Kidney (tissue), 13 donors: ENCODE measurements at regions not wholly inside any gene's neighbourhood (a gene's known extent, or its start where the extent isn't known, plus 50 kb on each side); places are given as distances from the start of the nearest gene placed in this dataset.

Experiments used
- DNase-seq, 5 donors: peaks; one replicate each; pipeline ENCODE4 v3.0.0-alpha.2; 2013 to 2020
- FAIRE-seq: peaks from 2 replicates; lab custom pipeline; 2012; peaks lifted over from hg19 to GRCh38; lab: Jason Lieb, UNC
- H3K27ac ChIP-seq, 2 donors: one replicate each; pipeline ENCODE4 v1.7.0; 2013; ENCODE audit warnings: low read depth in 2 of 2, low read length in 2 of 2, inconsistent platforms in 1 of 2
- H3K27me3 ChIP-seq: one replicate; pipeline ENCODE4 v1.7.1; 2013; ENCODE audit warnings: low read length, inconsistent platforms; ENCODE audit not compliant: control insufficient read depth, insufficient read depth
- H3K36me3 ChIP-seq, 3 donors: one replicate each; pipeline versions ENCODE4 v1.7.0 to v1.7.1; 2013; ENCODE audit warnings: low read length in 3 of 3, control low read depth in 1 of 3, inconsistent platforms in 1 of 3; ENCODE audit not compliant: insufficient read depth in 3 of 3, control insufficient read depth in 2 of 3
- H3K4me1 ChIP-seq, 3 donors: one replicate each; pipeline versions ENCODE4 v1.7.0 to v1.7.1; 2013; ENCODE audit warnings: low read length in 3 of 3, inconsistent platforms in 1 of 3, low read depth in 1 of 3; ENCODE audit not compliant: control insufficient read depth in 2 of 3, insufficient read depth in 2 of 3
- H3K4me3 ChIP-seq, 3 donors: one replicate each; pipeline versions ENCODE4 v1.7.0 to v1.8.1; 2013; ENCODE audit warnings: low read length in 3 of 3, control low read depth in 1 of 3, inconsistent platforms in 1 of 3
- H3K9ac ChIP-seq, 3 donors: one replicate each; pipeline versions ENCODE4 v1.7.0 to v1.7.1; 2013; ENCODE audit warnings: low read length in 3 of 3, control low read depth in 1 of 3, inconsistent platforms in 1 of 3
- H3K9me3 ChIP-seq, 3 donors: one replicate each; pipeline versions ENCODE4 v1.7.0 to v1.7.1; 2013; ENCODE audit warnings: low read length in 3 of 3, control low read depth in 1 of 3, inconsistent platforms in 1 of 3; ENCODE audit not compliant: control insufficient read depth in 2 of 3, insufficient read depth in 1 of 3
- CTCF ChIP-seq: IDR thresholded peaks from 3 replicates; pipeline ENCODE4 v1.5.1; 2012; ENCODE audit warnings: mild to moderate bottlenecking, moderate library complexity, borderline replicate concordance; ENCODE audit not compliant: insufficient read depth; ENCODE audit errors: extremely low read depth
- intact Hi-C: fragments of 100-400 bp; cut with DNase I; formaldehyde crosslinking; loops from one replicate; pipeline ENCODE4 v1.11.1; 2022
- donor health status: control.
- donor health status: control.
- donor health status: control.
- donor health status: control.
- donor health status: control.
- donor health status: DM: yes; HTN: yes; CAD: no.
- donor health status: Normal renal cell carcinoma (clear cell type).

DNA sequence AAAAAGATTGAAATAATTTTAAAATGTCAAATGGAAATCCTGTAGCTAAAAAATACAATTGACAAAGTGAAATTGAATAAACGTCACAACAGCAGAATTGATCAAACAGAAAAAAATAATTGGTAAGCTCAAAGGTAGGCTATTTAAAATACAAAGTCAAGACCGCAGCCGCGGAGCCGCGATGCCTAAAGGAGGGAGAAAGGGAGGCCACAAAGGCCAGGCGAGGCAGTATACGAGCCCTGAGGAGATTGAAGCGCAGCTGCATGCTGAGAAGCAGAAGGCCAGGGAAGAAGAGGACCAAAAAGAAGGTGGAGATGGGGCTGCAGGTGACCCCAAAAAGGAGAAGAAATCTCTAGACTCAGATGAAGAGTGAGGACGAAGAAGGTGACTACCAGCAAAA lies 1068.5 kb upstream of the COX7C start:
- peak in 1 of 5 donors; percentile 61 for DNase-seq
- Histone ChIP-seq H3K9ac (no peak overlapping the region), H3K4me3 (no peak overlapping the region), H3K4me1 (no peaks in the 10 kb centered on the region), H3K36me3 (no peaks in the 10 kb centered on the region), H3K27ac (no peak overlapping the region), H3K9me3 (peaks cover 0 to 5% (median 0%) of the 10 kb centered on the region in 3 donors), H3K27me3 (no peaks in the 10 kb centered on the region)
- no peak for TF ChIP-seq CTCF
- intact Hi-C loops, result no loop called here
- FAIRE-seq, result no peak

GRCh38 chr5:85549836-85550599 lies 1067.7 kb upstream of the COX7C start:
- H3K27me3 ChIP-seq, result no peaks in the 10 kb centered on the region
- H3K27ac ChIP-seq, result no peak overlapping the region
- H3K4me1 ChIP-seq, result no peaks in the 10 kb centered on the region
- DNase-seq (peak in 1 of 5 donors; percentile 59), FAIRE-seq (no peak)
- H3K36me3 ChIP-seq, result no peaks in the 10 kb centered on the region
- TF ChIP-seq CTCF, result no peak
- no peak overlapping the region for H3K4me3 ChIP-seq
- intact Hi-C loops, result no loop called here
- no peak overlapping the region for H3K9ac ChIP-seq
- H3K9me3 ChIP-seq, result peaks cover 0 to 5% (median 0%) of the 10 kb centered on the region in 3 donors

DNA sequence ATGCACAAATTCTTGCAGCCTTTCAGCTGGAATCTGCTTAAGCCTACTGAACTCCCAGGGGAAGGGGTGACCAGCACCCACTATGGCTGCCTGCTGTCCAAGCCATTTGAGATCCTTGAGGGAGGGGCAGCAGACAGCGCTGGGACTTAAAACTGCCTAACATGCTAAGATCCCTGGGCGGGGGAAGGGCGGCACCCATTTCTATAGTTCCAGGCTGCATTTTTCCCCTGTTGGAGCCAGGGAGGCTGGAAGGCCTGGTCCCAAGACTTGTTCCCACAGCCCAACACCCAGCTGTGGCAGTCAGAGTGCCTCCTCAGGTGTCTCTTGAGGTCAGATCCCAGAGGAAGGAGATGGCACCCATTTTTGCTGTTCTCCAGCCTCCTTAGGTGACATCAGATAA lies 1061.3 kb upstream of the COX7C start:
- H3K4me3 ChIP-seq, result no peak overlapping the region
- H3K9me3 ChIP-seq, result peaks cover 0 to 11% (median 0%) of the 10 kb centered on the region in 3 donors
- intact Hi-C loops, result no loop called here
- no peaks in the 10 kb centered on the region for H3K27me3 ChIP-seq
- TF ChIP-seq CTCF, result no peak
- H3K4me1 ChIP-seq, result no peaks in the 10 kb centered on the region
- H3K9ac ChIP-seq, result no peak overlapping the region
- no peak for DNase-seq
- no peaks in the 10 kb centered on the region for H3K36me3 ChIP-seq
- FAIRE-seq, result no peak
- H3K27ac ChIP-seq, result no peak overlapping the region
